ENCODE measurements at regions not wholly inside any gene's neighbourhood (a gene's known extent, or its start where the extent isn't known, plus 50 kb on each side); places are given as distances from the start of the nearest gene placed in this dataset.
"Not testable (repeated sequence)": the region's sequence is repeated elsewhere in the genome, so short reads cannot be mapped to it uniquely, and the experiment has no call there.

DNA sequence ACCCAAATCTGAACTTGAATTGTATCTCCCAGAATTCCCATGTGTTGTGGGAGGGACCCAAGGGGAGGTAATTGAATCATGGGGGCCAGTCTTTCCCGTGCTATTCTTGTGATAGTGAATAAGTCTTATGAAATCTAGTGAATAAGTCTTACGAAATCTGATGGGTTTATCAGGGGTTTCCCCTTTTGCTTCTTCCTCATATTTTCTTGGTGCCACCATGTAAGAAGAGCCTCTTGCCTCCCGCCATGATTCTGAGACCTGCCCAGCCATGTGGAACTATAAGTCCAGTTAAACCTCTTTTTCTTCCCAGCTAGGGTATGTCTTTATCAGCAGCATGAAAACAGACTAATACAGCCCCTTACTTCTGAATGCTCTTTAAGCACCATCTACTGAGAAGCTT is 343.2 kb upstream of the NOX3 start:
- in situ Hi-C loops (cut with HindIII; ENCODE audit: low pct_ligation_motif_present, low pct_unique_long_range_greater_than_20kb, low sequenced_read_pairs); DNase-seq: not testable (repeated sequence)

DNA sequence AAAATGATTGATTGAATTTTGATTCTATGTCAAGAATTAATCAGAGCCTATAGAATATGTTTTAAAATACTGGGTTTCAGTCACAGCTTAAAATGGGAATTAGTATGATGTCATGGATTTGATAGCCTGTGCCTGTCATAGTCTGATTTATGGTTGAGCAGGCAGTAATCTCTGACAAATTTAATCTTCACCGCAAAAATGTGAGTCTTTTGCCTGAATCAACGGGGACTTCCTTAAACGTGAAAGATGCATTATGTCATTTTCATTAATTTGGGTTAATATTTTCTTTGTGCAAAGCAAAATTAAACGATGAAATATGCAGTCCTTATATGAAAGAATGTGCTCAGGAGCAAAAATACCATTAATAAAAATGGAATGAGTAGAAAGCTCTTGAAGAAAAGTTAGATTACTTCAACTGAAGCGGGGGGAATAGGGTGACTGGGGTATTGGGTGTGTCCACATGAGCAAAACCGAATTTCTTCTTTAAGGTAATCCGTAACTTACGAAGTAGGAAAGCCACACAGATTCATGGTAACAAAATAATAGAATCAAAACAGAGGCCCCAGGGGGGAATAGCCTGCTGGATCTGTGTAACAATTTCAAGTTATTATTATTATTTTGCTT is 339.6 kb upstream of the NOX3 start:
- in situ Hi-C loops (cut with HindIII; ENCODE audit: low pct_ligation_motif_present, low pct_unique_long_range_greater_than_20kb, low sequenced_read_pairs), result no loop called here
- no peak for DNase-seq

DNA sequence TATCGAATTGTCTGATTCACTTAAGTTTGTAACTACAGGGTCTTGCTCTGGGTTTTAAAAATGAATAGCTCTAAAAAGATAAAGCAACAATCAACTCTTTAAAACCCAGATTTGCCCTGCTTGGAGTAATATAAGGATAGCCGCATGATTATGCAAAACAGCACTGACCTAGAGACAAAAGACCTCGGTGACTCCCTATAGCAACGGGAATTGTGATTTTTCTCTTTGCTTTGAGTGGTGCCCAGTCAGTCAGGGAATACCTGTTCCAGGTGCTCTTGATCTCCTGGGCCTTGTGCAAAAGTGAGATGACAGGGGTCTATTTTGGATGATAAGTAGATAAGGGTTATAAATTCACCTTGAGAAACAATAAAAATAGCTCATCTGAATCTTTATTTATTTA is 336.3 kb upstream of the NOX3 start:
- in situ Hi-C loops (cut with HindIII; ENCODE audit: low pct_ligation_motif_present, low pct_unique_long_range_greater_than_20kb, low sequenced_read_pairs), result no loop called here
- DNase-seq, result no peak

DNA sequence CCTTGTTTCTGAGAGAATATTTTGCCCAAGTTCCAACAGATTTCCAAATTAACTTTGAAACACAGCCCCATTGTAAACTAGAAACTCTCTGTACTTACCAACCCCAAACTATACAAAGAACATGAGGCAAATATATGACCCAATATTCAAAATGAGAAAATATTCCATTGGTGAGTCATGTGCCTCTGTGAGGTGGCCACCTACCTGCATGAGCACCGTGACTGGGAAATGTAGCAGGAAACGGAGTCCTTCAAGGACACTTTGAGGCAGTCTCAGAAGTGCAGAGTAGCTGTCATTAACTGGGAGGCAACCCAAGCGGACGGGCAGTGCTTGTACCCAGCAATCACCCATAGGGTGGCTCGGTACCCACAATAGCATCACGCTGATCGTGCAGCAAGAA is 335.5 kb upstream of the NOX3 start:
- in situ Hi-C loops (cut with HindIII; ENCODE audit: low pct_ligation_motif_present, low pct_unique_long_range_greater_than_20kb, low sequenced_read_pairs), result no loop called here
- no peak for DNase-seq

DNA sequence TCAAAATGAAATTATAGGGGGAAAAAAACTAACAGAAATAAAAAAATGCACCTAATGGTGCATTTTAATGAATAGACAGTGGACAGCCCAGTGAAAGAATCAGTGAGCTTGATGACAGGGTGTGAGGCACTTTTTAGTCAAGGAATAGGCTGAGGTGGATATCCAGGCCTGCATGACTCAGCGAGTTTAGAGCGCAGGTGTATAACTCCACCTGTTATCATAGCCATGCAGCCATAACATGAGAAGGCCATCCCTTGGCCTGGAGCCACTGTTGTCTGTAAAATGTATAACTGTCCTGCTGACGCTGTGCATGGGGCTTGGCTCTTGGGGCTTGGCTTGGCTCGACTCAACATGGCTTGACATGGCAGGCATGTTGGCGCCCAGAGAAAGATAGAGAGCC is 331.5 kb upstream of the NOX3 start:
- in situ Hi-C loops (cut with HindIII; ENCODE audit: low pct_ligation_motif_present, low pct_unique_long_range_greater_than_20kb, low sequenced_read_pairs), result no loop called here
- no peak for DNase-seq

DNA sequence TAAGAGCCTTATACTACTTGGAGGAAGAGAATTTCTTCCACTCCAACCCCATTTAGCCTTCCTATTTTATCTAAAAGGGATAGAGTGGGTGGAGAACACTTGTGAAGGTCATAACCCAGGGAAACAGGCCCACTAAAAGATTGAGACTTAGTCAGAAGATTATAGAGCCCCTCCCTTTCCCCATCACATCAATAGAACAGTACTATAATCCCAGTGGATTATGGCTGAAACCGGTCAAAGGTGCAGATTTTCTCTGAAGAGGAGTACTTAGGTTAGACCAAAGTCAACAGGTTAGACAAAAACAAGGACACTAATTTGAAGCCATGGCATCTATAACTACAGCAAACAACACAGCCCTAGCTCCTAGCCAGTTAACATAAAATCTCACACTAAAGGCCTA is 330.9 kb upstream of the NOX3 start:
- in situ Hi-C loops (cut with HindIII; ENCODE audit: low pct_ligation_motif_present, low pct_unique_long_range_greater_than_20kb, low sequenced_read_pairs), result no loop called here

DNA sequence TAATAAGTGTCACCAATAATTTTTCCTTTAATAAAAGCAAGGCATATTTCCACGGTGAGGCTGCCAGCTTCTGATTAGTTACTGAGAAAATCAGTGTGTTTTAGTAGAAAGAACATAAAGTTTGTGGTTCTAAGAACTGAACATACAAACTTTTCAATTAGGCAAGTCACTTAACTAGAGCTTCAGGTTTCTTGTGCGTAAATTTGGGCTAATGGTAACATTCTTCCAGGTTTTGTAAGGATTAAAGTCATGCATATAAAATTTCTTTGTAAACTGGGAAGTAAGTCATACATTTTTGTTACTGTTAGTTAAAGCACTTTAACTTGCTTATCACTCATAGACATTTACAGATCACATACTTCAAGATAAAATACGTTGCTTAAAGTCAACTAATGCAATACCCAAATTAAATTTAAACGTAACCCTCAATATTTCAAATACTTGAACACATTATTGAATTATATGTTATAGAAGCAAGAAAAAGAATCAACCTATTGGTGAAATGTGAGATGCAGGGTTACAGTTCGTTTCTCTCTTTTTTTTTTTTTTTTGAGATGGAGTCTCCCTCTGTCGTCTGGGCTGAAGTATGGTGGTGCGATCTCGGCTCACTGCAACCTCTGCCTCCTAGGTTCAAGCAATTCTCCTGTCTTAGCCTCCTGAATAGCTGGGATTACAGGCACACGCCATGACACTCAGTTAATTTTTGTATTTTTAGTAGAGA is 327.3 kb upstream of the NOX3 start:
- in situ Hi-C loops (cut with HindIII; ENCODE audit: low pct_ligation_motif_present, low pct_unique_long_range_greater_than_20kb, low sequenced_read_pairs), result no loop called here
- no peak for DNase-seq

More for the DNA sequence above, 330.9 kb upstream of the NOX3 start:
- no peak for DNase-seq

DNA sequence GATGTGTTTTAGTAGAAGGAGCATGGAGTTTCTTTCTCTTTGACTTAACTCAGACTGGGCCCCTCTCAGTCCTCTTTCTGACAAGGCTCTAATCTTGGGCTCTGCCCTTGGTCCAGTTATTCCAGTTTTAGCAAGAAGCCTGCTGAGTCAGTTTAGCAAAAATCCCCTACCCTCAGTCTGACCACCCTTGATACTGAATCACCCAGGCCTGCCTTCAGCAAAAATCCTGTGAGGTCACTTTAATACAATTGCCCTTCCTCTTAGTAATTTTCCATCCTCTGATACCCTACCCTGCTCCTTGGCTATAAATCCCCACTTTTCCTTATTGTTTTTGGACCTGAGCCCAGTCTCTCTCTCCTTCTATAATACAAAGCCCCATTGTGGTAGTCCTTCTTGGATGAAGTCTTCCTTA is 326.7 kb upstream of the NOX3 start:
- DNase-seq, result peak; percentile 14
- in situ Hi-C loops (cut with HindIII; ENCODE audit: low pct_ligation_motif_present, low pct_unique_long_range_greater_than_20kb, low sequenced_read_pairs), result no loop called here

DNA sequence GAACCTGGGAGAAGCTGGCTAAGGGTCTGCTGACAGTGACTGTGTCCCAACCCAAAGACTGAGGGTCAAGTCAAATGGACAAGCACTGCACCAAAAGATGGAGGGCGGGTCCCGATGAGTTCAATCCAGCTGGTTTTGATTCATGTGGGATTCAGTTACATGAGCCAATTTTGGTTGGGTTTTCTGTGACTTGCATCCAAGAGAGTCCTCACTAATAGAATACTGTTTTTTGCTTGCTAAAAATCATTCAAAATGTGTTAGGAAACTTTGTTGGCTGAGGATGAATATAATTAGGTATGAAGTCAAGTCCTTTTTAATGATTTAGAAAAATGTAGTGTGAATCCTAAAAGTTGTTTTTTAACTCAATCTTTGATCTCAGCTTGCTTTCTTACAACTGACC is 323.8 kb upstream of the NOX3 start:
- in situ Hi-C loops (cut with HindIII; ENCODE audit: low pct_ligation_motif_present, low pct_unique_long_range_greater_than_20kb, low sequenced_read_pairs), result no loop called here
- DNase-seq, result no peak

DNA sequence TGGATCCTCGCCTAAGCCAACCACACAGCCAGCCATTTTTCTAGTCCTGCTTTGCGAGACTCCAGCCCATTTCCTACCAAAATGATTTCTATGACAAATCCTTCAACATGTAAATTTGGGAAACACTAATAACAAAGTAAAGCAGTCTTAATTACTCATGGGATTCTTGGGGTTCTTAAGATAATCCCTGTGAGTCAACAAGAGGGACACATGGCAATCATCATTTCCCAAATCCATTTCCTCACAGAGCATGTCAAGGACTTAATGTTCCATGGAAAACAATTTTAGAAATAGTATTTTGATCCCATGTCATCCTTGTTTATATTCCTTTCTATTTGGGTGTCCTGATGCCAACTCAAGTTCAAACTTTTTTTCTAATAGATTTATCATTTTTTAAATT is 322.7 kb upstream of the NOX3 start:
- in situ Hi-C loops (cut with HindIII; ENCODE audit: low pct_ligation_motif_present, low pct_unique_long_range_greater_than_20kb, low sequenced_read_pairs), result no loop called here
- DNase-seq, result no peak

DNA sequence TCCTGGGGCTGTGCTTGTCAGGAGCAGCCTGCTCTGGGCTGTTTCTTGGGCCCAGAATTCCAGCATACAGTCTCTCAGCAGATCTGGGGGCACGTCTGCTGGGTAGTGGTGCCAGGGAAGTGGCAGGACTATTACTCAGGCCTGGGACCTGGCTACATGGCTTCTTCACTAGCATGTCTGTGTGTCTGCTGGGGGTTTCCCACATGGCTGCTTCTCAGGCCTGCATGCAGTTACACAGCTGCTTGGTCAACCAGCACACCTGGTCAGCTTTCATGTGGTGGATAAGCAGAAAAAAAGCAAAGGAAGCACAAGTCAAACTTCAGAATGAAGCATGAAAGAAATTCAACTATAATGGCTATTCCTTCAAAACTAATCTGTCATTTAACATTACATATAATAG is 316.2 kb upstream of the NOX3 start:
- no peak for DNase-seq
- in situ Hi-C loops (cut with HindIII; ENCODE audit: low pct_ligation_motif_present, low pct_unique_long_range_greater_than_20kb, low sequenced_read_pairs), result no loop called here

DNA sequence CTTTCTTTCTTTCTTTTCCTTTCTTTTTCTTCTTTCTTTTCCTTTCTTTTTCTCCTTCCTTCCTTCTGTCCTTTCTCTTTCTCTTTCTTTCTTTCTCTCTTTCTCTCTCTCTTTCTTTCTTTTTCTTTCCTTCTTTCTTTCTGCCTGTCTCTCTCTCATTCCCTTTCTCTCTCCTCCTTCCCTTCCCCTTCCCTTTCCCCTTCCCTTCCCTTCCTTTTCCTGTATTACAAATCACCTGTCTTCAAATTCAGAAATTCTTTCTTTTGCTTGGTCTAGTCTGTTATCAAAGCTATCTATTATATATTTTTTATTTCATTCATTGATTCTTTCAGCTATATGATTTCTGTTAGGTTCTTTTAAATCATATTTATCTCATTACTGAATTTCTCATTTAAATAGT is 315.2 kb upstream of the NOX3 start:
- no peak for DNase-seq
- in situ Hi-C loops (cut with HindIII; ENCODE audit: low pct_ligation_motif_present, low pct_unique_long_range_greater_than_20kb, low sequenced_read_pairs), result no loop called here

DNA sequence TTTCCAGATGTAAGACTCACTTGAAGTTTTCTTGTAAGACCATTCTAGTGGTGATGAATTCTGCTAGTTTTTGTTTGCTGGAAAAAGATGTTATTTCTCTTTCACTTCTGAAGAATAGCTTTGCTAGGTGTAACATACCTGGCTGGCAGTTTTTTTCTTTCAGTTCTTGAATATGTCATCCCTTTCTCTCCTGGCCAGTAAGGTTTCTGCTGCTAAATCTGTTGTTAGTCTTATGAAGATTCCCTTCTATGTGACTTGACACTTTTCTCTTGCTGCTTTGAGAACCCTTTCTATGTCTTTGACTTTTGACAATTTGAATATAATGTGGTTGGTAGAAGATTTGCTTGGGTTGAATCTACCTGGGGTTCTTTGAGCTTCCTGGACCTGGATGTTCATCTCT is 314.7 kb upstream of the NOX3 start:
- in situ Hi-C loops (cut with HindIII; ENCODE audit: low pct_ligation_motif_present, low pct_unique_long_range_greater_than_20kb, low sequenced_read_pairs), result no loop called here

DNA sequence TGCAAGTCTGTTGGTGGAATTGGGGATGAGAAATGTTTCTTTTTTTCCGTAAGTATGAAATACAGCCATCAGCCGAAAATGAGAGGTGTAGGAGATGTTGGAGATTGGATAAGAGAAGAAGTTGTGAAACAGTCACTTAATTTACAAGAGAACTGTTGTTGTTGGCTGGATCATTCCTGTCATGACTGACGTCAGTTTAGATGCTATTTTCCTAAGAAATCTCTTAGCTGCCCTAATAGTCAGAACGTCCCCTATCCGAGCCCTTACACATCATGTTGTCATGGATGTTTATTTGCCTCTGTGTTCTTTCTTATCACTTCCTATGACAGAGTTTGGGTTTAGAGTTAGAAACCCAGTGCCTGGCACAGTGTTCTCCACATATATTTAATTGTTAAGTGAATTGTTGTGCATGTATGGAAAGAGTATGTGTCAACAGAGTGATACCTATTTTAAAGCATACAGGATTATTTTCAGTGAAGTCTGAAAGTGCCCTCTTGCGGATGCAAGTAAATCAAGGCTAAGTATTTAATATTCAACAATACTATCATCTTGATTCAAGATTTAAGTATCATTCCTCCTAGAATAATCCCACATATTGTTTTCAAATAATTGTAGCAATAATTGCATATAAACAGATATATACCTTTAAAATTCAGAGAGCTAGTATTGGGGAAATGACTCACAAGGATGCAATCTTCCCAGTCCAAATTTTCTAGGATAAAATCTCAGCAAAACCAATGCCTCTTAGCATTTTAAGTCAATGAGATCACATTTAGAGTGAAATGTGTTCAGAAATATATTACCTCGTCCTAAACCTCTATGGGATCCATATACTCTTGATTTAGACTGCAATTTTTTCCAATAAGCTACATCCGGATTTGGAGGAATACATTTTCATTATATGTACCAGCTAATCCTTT is 309.9 kb upstream of the NOX3 start:
- no peak for DNase-seq
- in situ Hi-C loops (cut with HindIII; ENCODE audit: low pct_ligation_motif_present, low pct_unique_long_range_greater_than_20kb, low sequenced_read_pairs), result no loop called here

More for the DNA sequence above, 314.7 kb upstream of the NOX3 start:
- DNase-seq, result no peak

DNA sequence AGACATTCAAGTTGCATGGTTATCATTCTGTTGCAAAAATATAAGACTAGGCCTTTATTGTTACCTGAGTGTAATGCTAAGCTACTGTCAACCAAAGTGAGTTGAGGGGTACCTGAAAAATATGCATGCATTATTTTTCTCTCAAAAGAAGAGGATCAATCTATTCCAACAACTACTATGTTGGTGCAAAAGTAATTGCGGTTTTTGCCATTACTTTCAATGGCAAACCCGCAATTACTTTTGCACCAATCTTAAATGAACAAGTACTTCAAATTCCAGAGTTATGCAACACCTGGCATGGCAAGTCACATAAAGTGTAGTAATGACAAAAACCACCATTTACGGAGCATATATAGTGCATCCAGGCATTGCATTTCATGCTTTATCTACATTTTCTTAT is 307.0 kb upstream of the NOX3 start:
- no peak for DNase-seq
- in situ Hi-C loops (cut with HindIII; ENCODE audit: low pct_ligation_motif_present, low pct_unique_long_range_greater_than_20kb, low sequenced_read_pairs), result no loop called here

DNA sequence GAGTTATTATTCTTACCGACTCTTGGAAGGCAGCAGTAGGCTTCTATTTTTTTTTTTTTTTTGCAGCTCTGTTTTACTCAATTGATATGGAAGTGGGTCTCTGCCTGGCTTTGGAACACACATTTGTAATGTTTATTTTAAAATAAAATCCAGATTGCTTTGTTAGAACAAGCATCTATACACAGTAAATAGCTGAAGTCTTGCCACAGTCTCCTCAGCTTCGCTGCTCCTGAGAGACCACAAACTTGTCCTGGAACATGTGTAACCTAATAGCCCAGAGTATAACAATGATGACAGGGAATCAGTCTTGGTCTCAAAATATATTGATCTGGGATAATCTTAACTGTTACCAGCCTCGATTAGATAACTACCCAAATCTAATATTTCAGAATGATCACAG is 299.8 kb upstream of the NOX3 start:
- DNase-seq, result no peak
- in situ Hi-C loops (cut with HindIII; ENCODE audit: low pct_ligation_motif_present, low pct_unique_long_range_greater_than_20kb, low sequenced_read_pairs), result no loop called here

DNA sequence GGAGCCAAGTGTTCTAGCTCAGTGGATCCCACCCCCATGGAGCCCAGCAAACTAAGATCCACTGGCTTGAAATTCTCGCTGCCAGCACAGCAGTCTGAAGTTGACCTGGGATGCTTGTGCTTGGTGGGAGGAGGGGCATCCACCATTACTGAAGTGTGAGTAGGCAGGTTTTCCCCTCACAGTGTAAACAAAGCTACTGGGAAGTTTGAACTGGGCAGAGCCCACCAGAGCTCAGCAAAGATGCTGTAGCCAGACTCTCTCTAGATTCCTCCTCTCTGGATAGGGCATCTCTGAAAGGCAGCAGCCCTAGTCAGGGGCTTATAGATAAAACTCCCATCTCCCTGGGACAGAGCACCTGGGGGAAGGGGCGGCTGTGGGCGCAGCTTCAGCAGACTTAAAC is 293.1 kb upstream of the NOX3 start:
- in situ Hi-C loops (cut with HindIII; ENCODE audit: low pct_ligation_motif_present, low pct_unique_long_range_greater_than_20kb, low sequenced_read_pairs); DNase-seq: not testable (repeated sequence)

DNA sequence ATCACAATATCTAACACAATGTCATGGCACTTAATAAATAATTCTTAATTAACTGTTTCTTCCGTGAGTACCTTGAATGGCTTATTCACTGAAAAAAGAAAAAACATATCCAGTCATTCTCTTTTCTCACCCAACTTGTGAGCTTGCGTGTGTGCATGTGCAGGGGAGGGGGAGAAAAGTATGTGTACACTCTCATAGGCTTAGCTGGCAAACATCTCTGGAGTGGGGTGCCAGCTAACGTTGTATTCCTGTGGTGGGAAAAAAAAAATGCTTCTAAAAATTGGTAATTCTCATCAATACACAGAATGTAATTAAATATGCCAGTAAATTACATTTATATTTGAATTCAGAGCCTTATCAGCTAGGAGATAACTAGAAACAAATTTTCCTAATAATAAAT is 291.9 kb upstream of the NOX3 start:
- no peak for DNase-seq
- in situ Hi-C loops (cut with HindIII; ENCODE audit: low pct_ligation_motif_present, low pct_unique_long_range_greater_than_20kb, low sequenced_read_pairs), result no loop called here

DNA sequence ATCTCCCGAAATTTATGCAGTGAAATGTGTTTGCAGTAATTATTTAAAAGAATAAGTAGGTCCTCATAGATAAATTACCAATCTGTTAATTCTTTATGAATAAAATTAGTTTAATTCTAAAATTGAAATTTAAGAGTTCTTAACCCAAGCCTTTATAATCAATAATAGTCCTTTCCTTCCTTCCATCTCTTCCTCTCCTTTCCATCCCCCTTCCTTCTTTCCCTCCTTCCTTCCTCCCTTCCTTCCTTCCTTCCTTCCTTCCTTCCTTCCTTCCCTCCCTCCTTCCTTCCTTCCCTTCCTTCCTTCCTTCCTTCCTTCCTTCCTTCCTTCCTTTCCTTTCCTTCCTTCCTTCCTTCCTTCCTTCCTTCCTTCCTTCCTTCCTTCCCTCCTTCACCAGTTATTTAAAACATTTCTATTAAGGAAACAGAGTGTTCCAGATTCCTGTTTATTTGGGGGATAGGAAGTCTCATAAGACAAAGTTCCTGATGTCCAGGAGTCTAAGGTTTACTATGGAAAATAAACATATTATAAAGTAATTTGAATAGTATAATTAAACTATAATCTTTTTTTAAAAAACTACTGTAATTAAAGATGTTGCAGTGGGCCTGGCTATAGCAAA is 285.3 kb upstream of the NOX3 start:
- in situ Hi-C loops (cut with HindIII; ENCODE audit: low pct_ligation_motif_present, low pct_unique_long_range_greater_than_20kb, low sequenced_read_pairs), result no loop called here
- DNase-seq, result no peak
